ENCODE measurements at regions not wholly inside any gene's neighbourhood (a gene's known extent, or its start where the extent isn't known, plus 50 kb on each side); places are given as distances from the start of the nearest gene placed in this dataset.

GRCh38 chr13:71935166-71935840 lies 68.3 kb upstream of the DACH1 start:
- DNase-seq: no peak

GRCh38 chr13:71924931-71925330 lies 57.9 kb upstream of the DACH1 start:
- DNase-seq: no peak

GRCh38 chr13:71922194-71922593 lies 55.2 kb upstream of the DACH1 start:
- no peak for DNase-seq

Measured in NCI-H1105 treated with DMSO at 0.1 percent for 48 hours (cell line).